BJ (cell line): ENCODE measurements at regions not wholly inside any gene's neighbourhood (a gene's known extent, or its start where the extent isn't known, plus 50 kb on each side); places are given as distances from the start of the nearest gene placed in this dataset.

Source experiments
- CTCF ChIA-PET: fragments of 350-600 bp; formaldehyde crosslinking; extraction: SDS; loops from one replicate; lab custom pipeline; 2021; ENCODE audit warnings: antibody characterized with exemption, inconsistent platforms; lab: Yijun Ruan, JAX
- POLR2A ChIA-PET: fragments of 300-600 bp; sonication (Branson Sonifier 250); formaldehyde crosslinking; extraction: SDS; loops from one replicate; lab custom pipeline; 2021; ENCODE audit warnings: antibody characterized with exemption; lab: Charles Lee
- DNase-seq: peaks from one replicate; pipeline ENCODE4 v3.0.0-alpha.2; 2011; ENCODE audit warnings: low read depth
- H3K27me3 ChIP-seq: 2 replicates; pipeline ENCODE4 v1.6.0; 2011; ENCODE audit warnings: low read length; ENCODE audit not compliant: control insufficient read depth, insufficient read depth
- H3K36me3 ChIP-seq: 2 replicates; pipeline ENCODE4 v1.5.1; 2011; ENCODE audit warnings: low read length; ENCODE audit not compliant: control insufficient read depth, insufficient read depth
- H3K4me3 ChIP-seq: 2 replicates; pipeline ENCODE4 v1.5.1; 2011; ENCODE audit warnings: low read depth, mild to moderate bottlenecking, control low read depth, low read length
- CTCF ChIP-seq: IDR thresholded peaks from 2 replicates; pipeline ENCODE4 v1.5.1; 2011; ENCODE audit warnings: low read depth, mild to moderate bottlenecking, control low read depth, inconsistent platforms, low read length, moderate library complexity; ENCODE audit not compliant: insufficient read depth

DNA sequence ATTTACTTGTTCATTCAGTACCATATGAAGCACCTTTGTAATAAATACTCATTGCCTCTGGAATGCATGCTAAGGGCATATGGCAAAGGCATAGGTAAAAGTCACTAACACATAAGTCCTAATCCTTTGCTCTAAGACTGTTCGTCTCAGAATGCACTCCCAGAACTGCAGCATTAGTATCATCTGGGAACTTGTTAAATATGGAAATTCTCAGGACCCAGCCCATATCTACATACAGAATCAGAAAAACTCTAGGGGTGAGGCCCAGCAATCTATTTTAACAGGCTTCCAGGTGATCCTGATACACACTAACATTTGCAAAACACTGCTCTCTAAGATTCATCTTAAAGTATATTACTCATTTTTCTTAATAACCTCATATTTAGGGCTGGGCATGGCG, 113.8 kb upstream of the CDH6 start:
- ChIA-PET CTCF (no interaction called here), POLR2A (no interaction called here)
- no peak for TF ChIP-seq CTCF
- no peak overlapping the region for H3K4me3 ChIP-seq
- H3K36me3 ChIP-seq = no peaks in the 10 kb centered on the region
- no peak for DNase-seq
- no peaks in the 10 kb centered on the region for H3K27me3 ChIP-seq

DNA sequence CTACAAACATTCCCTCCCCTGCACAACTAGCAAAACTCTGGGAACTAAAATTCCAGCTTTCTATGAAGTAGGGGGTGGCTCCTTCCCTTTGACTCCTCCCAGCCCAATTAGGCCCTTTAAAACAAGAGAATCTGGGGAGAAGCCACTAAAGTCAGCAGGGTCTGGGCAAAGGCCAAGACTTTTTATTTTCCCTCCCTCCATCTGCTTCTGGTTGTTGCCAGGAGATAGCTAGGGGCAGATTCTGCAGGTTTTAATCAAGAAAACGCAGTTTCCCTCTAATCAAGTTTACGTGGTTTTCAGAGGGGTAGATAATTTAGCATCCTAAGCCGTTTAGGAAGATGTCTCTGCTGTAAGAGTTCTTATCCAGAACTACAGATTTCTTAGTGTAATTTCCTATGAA, 114.5 kb upstream of the CDH6 start:
- H3K36me3 ChIP-seq = no peaks in the 10 kb centered on the region
- H3K4me3 ChIP-seq = no peak overlapping the region
- ChIA-PET POLR2A (no interaction called here), CTCF (no interaction called here)
- DNase-seq = no peak
- no peaks in the 10 kb centered on the region for H3K27me3 ChIP-seq
- no peak for TF ChIP-seq CTCF

DNA sequence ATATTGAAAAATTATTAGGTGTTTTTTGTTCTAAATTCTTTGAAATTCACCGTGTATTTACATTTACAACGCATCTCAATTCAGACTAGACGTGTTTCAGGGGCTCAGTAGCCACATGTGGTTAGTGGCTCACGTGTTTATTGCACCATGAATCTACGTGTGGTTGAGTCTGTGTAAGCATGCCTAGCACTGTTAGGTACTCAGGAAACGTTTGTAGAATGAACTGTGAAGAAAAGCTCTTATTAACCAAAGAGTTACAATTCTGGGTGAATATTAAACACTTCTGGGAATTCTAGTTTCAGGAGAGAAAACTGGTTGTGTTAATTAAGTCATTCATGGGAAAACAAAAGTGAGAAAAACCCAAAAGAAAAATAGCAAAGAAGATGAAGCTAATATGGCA, 117.5 kb upstream of the CDH6 start:
- POLR2A ChIA-PET = no interaction called here
- CTCF ChIA-PET = interaction anchor here (0.7 kb wide), 1 partner anchor 380 kb away, joined by 3 read pairs; no protein-coding TSS in a partner anchor
- Histone ChIP-seq H3K4me3 (no peak overlapping the region), H3K36me3 (no peaks in the 10 kb centered on the region), H3K27me3 (no peaks in the 10 kb centered on the region)
- no peak for DNase-seq
- TF ChIP-seq CTCF = no peak

GRCh38 chr5:31068287-31068686, 125.2 kb upstream of the CDH6 start:
- DNase-seq = no peak
- POLR2A ChIA-PET = no interaction called here
- CTCF ChIA-PET = no interaction called here
- no peak overlapping the region for H3K4me3 ChIP-seq
- no peaks in the 10 kb centered on the region for H3K36me3 ChIP-seq
- H3K27me3 ChIP-seq = no peaks in the 10 kb centered on the region
- TF ChIP-seq CTCF = no peak

GRCh38 chr5:31066655-31067328, 126.7 kb upstream of the CDH6 start:
- H3K27me3 ChIP-seq = no peaks in the 10 kb centered on the region
- no peaks in the 10 kb centered on the region for H3K36me3 ChIP-seq
- POLR2A ChIA-PET = no interaction called here
- DNase-seq = peak; percentile 36
- no peak for TF ChIP-seq CTCF
- CTCF ChIA-PET = interaction anchor here (1.0 kb wide), 1 partner anchor 121 kb away, joined by 3 read pairs; no protein-coding TSS in a partner anchor
- no peak overlapping the region for H3K4me3 ChIP-seq
